HEK293T (cell line): ENCODE measurements at regions not wholly inside any gene's neighbourhood (a gene's known extent, or its start where the extent isn't known, plus 50 kb on each side); places are given as distances from the start of the nearest gene placed in this dataset.
"Not testable (repeated sequence)": the region's sequence is repeated elsewhere in the genome, so short reads cannot be mapped to it uniquely, and the experiment has no call there.

Experiments
- ARNT ChIP-seq: fragments of 450-650 bp; IDR thresholded peaks from 2 replicates; pipeline ENCODE4 v1.6.1; 2017; ENCODE audit warnings: mild to moderate bottlenecking
- FOXK2 ChIP-seq: fragments of 450-650 bp; IDR thresholded peaks from 2 replicates; pipeline ENCODE4 v1.6.1; 2016; ENCODE audit warnings: mild to moderate bottlenecking
- FOXM1 ChIP-seq: fragments of 450-650 bp; IDR thresholded peaks from 2 replicates; pipeline ENCODE4 v1.6.1; 2017; ENCODE audit warnings: mild to moderate bottlenecking, borderline replicate concordance

DNA sequence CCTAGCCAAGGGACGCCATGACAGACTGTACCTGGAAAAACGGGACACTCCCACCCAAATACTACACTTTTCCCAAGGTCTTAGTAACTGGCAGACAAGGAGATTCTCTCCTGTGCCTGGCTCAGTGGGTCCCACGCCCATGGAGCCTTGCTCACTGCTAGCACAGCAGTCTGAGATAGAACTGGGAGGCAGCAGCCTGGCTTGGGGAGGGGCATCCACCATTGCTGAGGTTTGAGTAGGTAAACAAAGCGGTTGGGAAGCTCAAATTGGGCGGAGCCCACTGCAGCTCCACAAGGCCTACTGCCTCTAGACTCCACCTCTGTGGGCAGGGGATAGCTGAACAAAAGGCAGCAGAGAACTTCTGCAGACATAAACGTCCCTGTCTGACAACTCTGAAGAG is 215.1 kb upstream of the UBE2E3 start:
- not testable (repeated sequence) for TF ChIP-seq FOXK2, FOXM1, ARNT
